ENCODE measurements at regions not wholly inside any gene's neighbourhood (a gene's known extent, or its start where the extent isn't known, plus 50 kb on each side); places are given as distances from the start of the nearest gene placed in this dataset.

- Histone ChIP-seq H2BK20ac (ENCODE audit: low read length) (no peak overlapping the region), H4K20me1 (replicated peaks in 1 of 2; ENCODE audit: control insufficient read depth in 1 of 2, insufficient read depth in 2 of 2, low read length in 2 of 2) (no peaks in the 10 kb centered on the region), H3K14ac (ENCODE audit: insufficient read length) (no peak overlapping the region), H3K4me2 (ENCODE audit: insufficient read depth in 1 of 2, low read depth in 2 of 2, low read length in 2 of 2) (no peak overlapping the region), H3K27me3 (replicated peaks in 1 of 4; ENCODE audit: control insufficient read depth in 3 of 4, extremely low read depth in 1 of 4, insufficient read depth in 3 of 4, low read length in 3 of 4) (no peaks in the 10 kb centered on the region), H3K23me2 (ENCODE audit: low read depth, low read length) (no peaks in the 10 kb centered on the region), H2AK5ac (ENCODE audit: low read depth, low read length) (no peak overlapping the region), H3K27ac (ENCODE audit: low read depth, low read length) (no peak overlapping the region), H3K4me1 (replicated peaks in 1 of 4; ENCODE audit: control insufficient read depth in 3 of 4, insufficient read depth in 4 of 4, low read length in 3 of 4) (peaks cover 0 to 8% (median 1%) of the 10 kb centered on the region in 4 experiments; a peak in 2 of 7 replicates), H3K18ac (ENCODE audit: extremely low read depth, low read length) (no peak overlapping the region), H4K91ac (replicated peaks; ENCODE audit: insufficient read length, low read length) (peak overlapping the region; percentile 72), H2AFZ (ENCODE audit: low read length) (no peak overlapping the region), H2BK15ac (ENCODE audit: low read length) (no peak overlapping the region), H4K8ac (ENCODE audit: extremely low read depth, insufficient read depth, low read length) (no peak overlapping the region), H3K9ac (replicated peaks in 1 of 4; ENCODE audit: extremely low read depth in 1 of 4, low read depth in 3 of 4, low read length in 3 of 4) (no peak overlapping the region), H3K56ac (replicated peaks; ENCODE audit: insufficient read length, low read depth, low read length) (no peak overlapping the region), H3K4me3 (ENCODE audit: extremely low read depth in 1 of 4, insufficient read depth in 2 of 4, low read depth in 3 of 4, low read length in 4 of 4) (no peak overlapping the region), H3K36me3 (ENCODE audit: control insufficient read depth in 2 of 4, insufficient read depth in 4 of 4, low read length in 3 of 4) (no peaks in the 10 kb centered on the region), H2BK120ac (replicated peaks; ENCODE audit: low read depth, low read length) (no peak overlapping the region), H2BK12ac (ENCODE audit: low read depth, low read length) (no peak overlapping the region), H3K9me3 (ENCODE audit: insufficient read depth in 2 of 2, low read depth in 1 of 2, low read length in 1 of 2) (no peaks in the 10 kb centered on the region; a peak in 1 of 4 replicates), H3K79me2 (ENCODE audit: control insufficient read depth in 1 of 2, insufficient read depth in 2 of 2, low read length in 2 of 2) (no peaks in the 10 kb centered on the region), H2BK5ac (ENCODE audit: low read depth, low read length) (no peak overlapping the region), H4K5ac (ENCODE audit: insufficient read length, low read depth, low read length) (no peak overlapping the region), H3K4ac (replicated peaks; ENCODE audit: insufficient read length, low read depth, low read length) (no peak overlapping the region), H3K79me1 (ENCODE audit: low read depth, low read length) (no peaks in the 10 kb centered on the region), H3K23ac (ENCODE audit: insufficient read length) (no peak overlapping the region)
- ChIA-PET POLR2A (ENCODE audit: partially characterized antibody) (interaction anchor here (0.6 kb wide), 1 partner anchor 36 kb away, joined by 3 read pairs; no protein-coding TSS in a partner anchor), CTCF (ENCODE audit: partially characterized antibody) (interaction anchor here (1.0 kb wide), 1 partner anchor 10 kb away, joined by 3 read pairs; no protein-coding TSS in a partner anchor)
- DNase-seq (ENCODE audit: low read depth in 1 of 2, low spot score in 2 of 2) (no peak), FAIRE-seq (no peak)
- 91% methylated on average over 2 of the region's 2 CpGs; no CpG with 5 or more reads in 1 of the 2 experiments for WGBS, 2 experiments (ENCODE audit: extremely low coverage in 1 of 2, insufficient coverage in 1 of 2, insufficient read length in 1 of 2, insufficient replicate concordance in 2 of 2, low coverage in 1 of 2, low lambda C conversion rate in 2 of 2, missing lambda C conversion rate in 1 of 2)
- TF ChIP-seq SIX5 (IDR thresholded peaks at IDR 0.05; ENCODE audit: low read depth, low read length) = no peak
Measured at GRCh38 chr18:41860987-41861386, 94.0 kb upstream of the PIK3C3 start.

Data from H1 (cell line).